Colonic mucosa (tissue), 4 donors: ENCODE measurements at regions not wholly inside any gene's neighbourhood (a gene's known extent, or its start where the extent isn't known, plus 50 kb on each side); places are given as distances from the start of the nearest gene placed in this dataset.

Source experiments
- DNase-seq: peaks from one replicate; pipeline ENCODE4 v3.0.0-alpha.2; 2020
- H3K27ac ChIP-seq: fragments of 200-600 bp; one replicate; pipeline ENCODE4 v1.8.0; 2021
- H3K27me3 ChIP-seq: fragments of 200-600 bp; one replicate; pipeline ENCODE4 v1.8.0; 2021
- H3K36me3 ChIP-seq: fragments of 200-600 bp; one replicate; pipeline ENCODE4 v1.8.0; 2021
- H3K4me1 ChIP-seq: fragments of 200-600 bp; one replicate; pipeline ENCODE4 v1.8.0; 2021; ENCODE audit warnings: mild to moderate bottlenecking
- H3K4me3 ChIP-seq: fragments of 200-600 bp; one replicate; pipeline ENCODE4 v1.8.0; 2021
- H3K9ac ChIP-seq, 2 donors: one replicate each; pipeline ENCODE4 v1.7.0; 2013; ENCODE audit warnings: control low read depth in 2 of 2, low read depth in 2 of 2, low read length in 2 of 2
- H3K9me3 ChIP-seq: fragments of 200-600 bp; one replicate; pipeline ENCODE4 v1.8.0; 2021
- intact Hi-C: fragments of 100-400 bp; cut with DNase I; formaldehyde crosslinking; loops from one replicate; pipeline ENCODE4 v1.14.1; 2022
- TF ChIP-seq, protein P1 (sequence below): fragments of 200-600 bp; IDR thresholded peaks from one replicate; pipeline ENCODE4 v1.8.0; 2022; ENCODE audit warnings: antibody characterized with exemption, mild to moderate bottlenecking
- donor health status: healthy.
- donor health status: DM: no; HTN: no; CAD: no.
- donor health status: DM: no; HTN: no; CAD: no.

DNA sequence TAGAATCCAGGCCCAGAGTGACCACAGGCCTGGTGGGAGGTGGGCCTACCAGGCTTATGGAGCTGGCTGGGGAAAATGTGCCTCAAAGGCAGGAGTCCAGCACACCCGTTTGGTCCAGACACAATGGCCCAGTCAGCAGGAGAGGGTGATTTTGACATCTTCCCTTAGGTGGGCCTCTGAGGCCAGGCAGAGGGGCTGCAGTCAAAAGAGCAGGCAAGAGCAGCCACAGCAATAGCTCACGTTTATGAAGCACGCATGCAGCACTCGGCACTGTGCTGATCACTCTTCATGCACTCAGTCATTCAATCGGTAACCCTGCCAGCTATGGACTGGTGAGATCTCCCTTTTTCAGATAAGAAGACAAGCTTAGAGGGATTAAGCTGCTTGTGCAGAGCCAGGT lies 146.8 kb downstream of the LRIG2 start:
- peaks cover 7% of the 10 kb centered on the region for H3K4me1 ChIP-seq
- TF ChIP-seq, protein P1, sequence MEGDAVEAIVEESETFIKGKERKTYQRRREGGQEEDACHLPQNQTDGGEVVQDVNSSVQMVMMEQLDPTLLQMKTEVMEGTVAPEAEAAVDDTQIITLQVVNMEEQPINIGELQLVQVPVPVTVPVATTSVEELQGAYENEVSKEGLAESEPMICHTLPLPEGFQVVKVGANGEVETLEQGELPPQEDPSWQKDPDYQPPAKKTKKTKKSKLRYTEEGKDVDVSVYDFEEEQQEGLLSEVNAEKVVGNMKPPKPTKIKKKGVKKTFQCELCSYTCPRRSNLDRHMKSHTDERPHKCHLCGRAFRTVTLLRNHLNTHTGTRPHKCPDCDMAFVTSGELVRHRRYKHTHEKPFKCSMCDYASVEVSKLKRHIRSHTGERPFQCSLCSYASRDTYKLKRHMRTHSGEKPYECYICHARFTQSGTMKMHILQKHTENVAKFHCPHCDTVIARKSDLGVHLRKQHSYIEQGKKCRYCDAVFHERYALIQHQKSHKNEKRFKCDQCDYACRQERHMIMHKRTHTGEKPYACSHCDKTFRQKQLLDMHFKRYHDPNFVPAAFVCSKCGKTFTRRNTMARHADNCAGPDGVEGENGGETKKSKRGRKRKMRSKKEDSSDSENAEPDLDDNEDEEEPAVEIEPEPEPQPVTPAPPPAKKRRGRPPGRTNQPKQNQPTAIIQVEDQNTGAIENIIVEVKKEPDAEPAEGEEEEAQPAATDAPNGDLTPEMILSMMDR, result no peak
- H3K36me3 ChIP-seq, result no peaks in the 10 kb centered on the region
- H3K9me3 ChIP-seq, result no peaks in the 10 kb centered on the region
- no peak overlapping the region for H3K9ac ChIP-seq
- intact Hi-C loops, result no loop called here
- no peak overlapping the region for H3K27ac ChIP-seq
- no peak overlapping the region for H3K4me3 ChIP-seq
- no peak for DNase-seq
- no peaks in the 10 kb centered on the region for H3K27me3 ChIP-seq

DNA sequence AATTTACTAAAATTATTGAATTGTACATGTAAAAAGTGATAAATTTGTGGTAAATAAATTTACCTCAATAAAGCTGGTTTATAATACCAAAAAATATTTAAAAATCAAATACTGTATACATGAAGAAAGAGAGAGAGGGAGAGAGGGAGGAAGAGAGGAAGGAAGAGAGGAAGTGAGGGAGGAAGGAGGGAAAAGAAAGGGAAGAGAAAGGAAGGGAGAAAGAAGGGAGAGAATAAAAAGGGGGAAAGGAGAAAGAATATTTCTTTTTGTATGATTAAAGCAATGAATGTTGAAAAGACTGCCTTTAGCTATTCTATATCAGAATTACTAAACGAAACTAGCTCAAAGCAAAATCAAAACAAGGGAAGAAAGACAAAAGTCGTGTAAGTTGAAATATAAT lies 150.0 kb downstream of the LRIG2 start:
- peaks cover 4% of the 10 kb centered on the region for H3K4me1 ChIP-seq
- H3K36me3 ChIP-seq, result no peaks in the 10 kb centered on the region
- H3K27ac ChIP-seq, result no peak overlapping the region
- DNase-seq, result no peak
- H3K9me3 ChIP-seq, result no peaks in the 10 kb centered on the region
- TF ChIP-seq, protein P1, result no peak
- H3K9ac ChIP-seq, result no peak overlapping the region
- H3K4me3 ChIP-seq, result no peak overlapping the region
- intact Hi-C loops, result no loop called here
- no peaks in the 10 kb centered on the region for H3K27me3 ChIP-seq

DNA sequence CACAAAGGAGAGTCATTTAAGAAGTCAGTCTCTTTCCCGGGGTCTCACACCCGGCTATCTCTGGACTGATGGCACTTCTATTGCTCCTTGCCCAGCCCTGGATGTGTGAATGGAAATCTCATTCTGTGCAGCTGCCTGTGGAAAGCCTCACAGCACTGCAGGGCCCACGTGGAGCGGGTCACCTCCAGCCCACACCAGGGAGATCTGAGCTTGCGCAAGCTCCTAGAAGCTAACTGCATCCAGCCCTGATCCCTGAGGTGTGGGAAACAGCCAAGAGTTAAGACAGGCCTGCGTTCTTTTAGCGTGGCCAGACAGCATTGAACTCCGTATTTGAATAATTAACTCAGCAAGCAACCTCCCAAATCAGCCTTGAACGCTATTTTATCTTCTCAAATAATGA lies 150.5 kb downstream of the LRIG2 start:
- intact Hi-C loops, result no loop called here
- no peaks in the 10 kb centered on the region for H3K27me3 ChIP-seq
- no peak for DNase-seq
- H3K4me3 ChIP-seq, result no peak overlapping the region
- H3K9ac ChIP-seq, result no peak overlapping the region
- no peaks in the 10 kb centered on the region for H3K9me3 ChIP-seq
- H3K4me1 ChIP-seq, result peaks cover 4% of the 10 kb centered on the region
- H3K27ac ChIP-seq, result no peak overlapping the region
- TF ChIP-seq, protein P1, result no peak
- H3K36me3 ChIP-seq, result no peaks in the 10 kb centered on the region

DNA sequence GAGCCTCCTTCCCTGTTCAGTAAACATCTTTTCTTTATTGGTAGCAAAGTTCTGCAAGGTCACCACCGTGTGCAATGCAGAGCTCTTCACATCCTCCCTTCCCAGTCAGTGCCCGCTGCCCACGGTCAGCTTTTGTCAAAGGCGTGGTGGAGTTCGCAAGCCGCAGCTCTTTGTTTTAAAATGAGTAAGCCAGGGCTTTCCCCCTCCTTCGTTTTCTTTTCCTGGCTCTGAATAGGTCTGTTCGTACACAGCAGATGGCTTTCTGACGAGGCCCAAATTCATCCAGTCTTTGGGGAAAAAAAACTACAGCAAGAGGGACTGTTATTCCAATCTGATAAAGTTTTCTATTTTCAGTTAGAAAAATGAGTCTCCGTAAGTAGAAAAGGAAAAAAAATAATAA lies 153.2 kb downstream of the LRIG2 start:
- H3K27me3 ChIP-seq, result no peaks in the 10 kb centered on the region
- no peaks in the 10 kb centered on the region for H3K36me3 ChIP-seq
- peak overlapping the region; percentile 47 for H3K27ac ChIP-seq
- intact Hi-C loops, result no loop called here
- TF ChIP-seq, protein P1, result no peak
- no peak overlapping the region for H3K4me3 ChIP-seq
- H3K9me3 ChIP-seq, result no peaks in the 10 kb centered on the region
- DNase-seq, result peak; percentile 60
- no peak overlapping the region for H3K9ac ChIP-seq
- H3K4me1 ChIP-seq, result peaks cover 4% of the 10 kb centered on the region

DNA sequence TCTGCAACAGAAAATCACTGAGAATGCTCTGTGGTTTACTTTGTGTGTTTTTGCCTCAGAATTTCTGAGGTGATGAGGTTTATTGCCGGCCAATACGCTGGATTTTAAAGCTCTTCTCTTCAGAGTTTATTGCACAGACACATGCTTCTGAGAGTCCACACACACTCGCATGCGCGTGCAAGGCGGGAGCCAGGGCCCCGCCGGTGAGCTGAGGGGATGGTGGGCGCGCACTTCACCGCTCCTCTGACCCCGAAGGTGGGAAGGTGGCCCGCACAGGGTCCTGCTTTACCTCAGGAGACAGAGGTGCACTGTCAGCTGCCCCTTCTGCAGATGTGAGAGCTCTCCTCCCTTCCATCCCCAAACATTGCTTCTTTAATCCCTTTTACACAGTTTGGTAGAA lies 158.4 kb upstream of the MAGI3 start:
- intact Hi-C loops, result no loop called here
- DNase-seq, result no peak
- TF ChIP-seq, protein P1, result no peak

DNA sequence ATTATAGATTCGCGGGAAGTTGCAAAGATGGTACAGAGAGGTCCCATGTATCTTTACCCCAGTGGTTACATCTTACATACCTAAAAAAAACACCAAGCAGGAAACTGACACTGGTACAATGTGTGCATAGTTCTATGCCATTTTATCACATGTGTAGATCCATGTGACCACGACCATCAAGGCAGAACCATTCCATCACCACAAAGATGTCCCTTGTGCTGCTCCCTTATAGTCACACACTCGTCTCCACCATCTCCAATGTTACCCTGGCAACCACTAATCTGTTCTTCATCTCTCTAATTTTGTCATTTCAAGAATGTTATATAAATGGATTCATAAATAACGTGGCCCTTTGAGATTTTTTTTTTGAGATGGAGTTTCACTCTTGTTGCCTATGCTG lies 156.9 kb upstream of the MAGI3 start:
- Histone ChIP-seq H3K4me1 (no peaks in the 10 kb centered on the region), H3K36me3 (no peaks in the 10 kb centered on the region), H3K9ac (no peak overlapping the region), H3K27me3 (no peaks in the 10 kb centered on the region), H3K27ac (no peak overlapping the region), H3K4me3 (no peak overlapping the region), H3K9me3 (no peaks in the 10 kb centered on the region)
- TF ChIP-seq, protein P1, result no peak
- intact Hi-C loops, result no loop called here
- DNase-seq, result peak; percentile 3

More for the DNA sequence above, 158.4 kb upstream of the MAGI3 start:
- H3K9ac ChIP-seq, result no peak overlapping the region
- no peak overlapping the region for H3K4me3 ChIP-seq
- H3K27ac ChIP-seq, result no peak overlapping the region
- H3K4me1 ChIP-seq, result no peaks in the 10 kb centered on the region
- no peaks in the 10 kb centered on the region for H3K27me3 ChIP-seq
- H3K9me3 ChIP-seq, result no peaks in the 10 kb centered on the region
- H3K36me3 ChIP-seq, result no peaks in the 10 kb centered on the region
